HepG2 (cell line): ENCODE measurements at regions not wholly inside any gene's neighbourhood (a gene's known extent, or its start where the extent isn't known, plus 50 kb on each side); places are given as distances from the start of the nearest gene placed in this dataset.

Source experiments
- ATAC-seq: fragments of 200-7000 bp; cut with Tn5 transposase; 3 replicates; pipeline ENCODE4 v1.9.1; 2020; ENCODE audit warnings: mild to moderate bottlenecking, moderate library complexity
- BruUV-seq: library from RNA; stranded (reverse); fragments of 400-500 nt; replicated peaks from 2 replicates; lab custom pipeline; 2021; lab: Mats Ljungman, UMichigan
- CTCF ChIA-PET: fragments of 300-600 bp; formaldehyde crosslinking; extraction: SDS; loops from one replicate; lab custom pipeline; 2021; ENCODE audit warnings: low total read pairs, inconsistent platforms, low intra/inter-chr PET ratio; lab: Yijun Ruan, JAX
- POLR2A ChIA-PET: fragments of 350-600 bp; sonication (Branson Sonifier 250); formaldehyde crosslinking; loops from one replicate; lab custom pipeline; 2020; ENCODE audit warnings: antibody characterized with exemption, inconsistent platforms; lab: Yijun Ruan, JAX
- DNase-seq: peaks from one replicate; pipeline ENCODE4 v3.0.0-alpha.2; 2015; ENCODE audit warnings: low spot score
- FAIRE-seq: peaks from 3 replicates; lab custom pipeline; 2011; peaks lifted over from hg19 to GRCh38; lab: Jason Lieb, UNC
- H2AFZ ChIP-seq: one replicate; pipeline ENCODE4 v1.6.1; 2011; ENCODE audit warnings: low read length, inconsistent platforms
- H3K27ac ChIP-seq: fragments of 300-600 bp; 3 replicates; pipeline ENCODE4 v1.8.0; 2011; ENCODE audit warnings: mixed run types, mild to moderate bottlenecking, mixed read lengths, low read length, inconsistent platforms; ENCODE audit not compliant: insufficient read depth; ENCODE audit errors: extremely low read length
- H3K27me3 ChIP-seq, 2 experiments: fragments of 200-600 bp in 1 of 2; 2 replicates in 1 of 2; 3 replicates in 1 of 2; pipeline versions ENCODE4 v1.6.0 to v1.8.0; 2011; ENCODE audit warnings: low read length in 2 of 2, mild to moderate bottlenecking in 2 of 2, moderate library complexity in 2 of 2, inconsistent platforms in 1 of 2; ENCODE audit not compliant: insufficient read depth in 2 of 2, control insufficient read depth in 1 of 2
- H3K36me3 ChIP-seq, 2 experiments: fragments of 200-600 bp in 1 of 2; replicated peaks in 1 of 2; 2 replicates in 1 of 2; 3 replicates in 1 of 2; pipeline versions ENCODE4 v1.5.1 to v1.8.0; 2011; ENCODE audit warnings: low read length in 2 of 2, inconsistent platforms in 1 of 2; ENCODE audit not compliant: insufficient read depth in 2 of 2, control insufficient read depth in 1 of 2
- H3K4me1 ChIP-seq: 2 replicates; pipeline ENCODE4 v1.5.1; 2012; ENCODE audit warnings: low read length, inconsistent platforms; ENCODE audit not compliant: insufficient read depth
- H3K4me2 ChIP-seq: 2 replicates; pipeline ENCODE4 v1.6.0; 2011; ENCODE audit warnings: low read depth, low read length, inconsistent platforms
- H3K4me3 ChIP-seq, 3 experiments: fragments of 200-600 bp in 1 of 3; sonication (generic), shearing (Covaris generic) in 1 of 3; replicated peaks in 1 of 3; 2 replicates each; pipeline ENCODE4 v1.5.1; 2011 to 2016; ENCODE audit warnings: low read length in 3 of 3, inconsistent platforms in 2 of 3, low read depth in 2 of 3, mild to moderate bottlenecking in 2 of 3, control low read depth in 1 of 3, mixed read lengths in 1 of 3; ENCODE audit not compliant: insufficient read depth in 1 of 3
- H3K79me2 ChIP-seq: one replicate; pipeline ENCODE4 v1.6.1; 2011; ENCODE audit warnings: low read length, inconsistent platforms; ENCODE audit not compliant: insufficient read depth
- H3K9ac ChIP-seq: 2 replicates; pipeline ENCODE4 v1.6.0; 2011; ENCODE audit warnings: mild to moderate bottlenecking, low read depth, low read length, inconsistent platforms; ENCODE audit not compliant: insufficient read depth
- H3K9me3 ChIP-seq: 2 replicates; pipeline ENCODE4 v1.5.1; 2012; ENCODE audit warnings: mild to moderate bottlenecking, low read length
- H4K20me1 ChIP-seq: 2 replicates; pipeline ENCODE4 v1.6.0; 2011; ENCODE audit warnings: inconsistent platforms, mild to moderate bottlenecking, low read length, moderate library complexity; ENCODE audit not compliant: insufficient read depth
- ZBTB37 ChIP-seq: sonication (generic); formaldehyde crosslinking; IDR thresholded peaks from 2 replicates; pipeline ENCODE4 v1.4.0; 2020; ENCODE audit warnings: mild to moderate bottlenecking, missing genetic modification reagents
- ZNF687 ChIP-seq: sonication (generic); formaldehyde crosslinking; IDR thresholded peaks from 2 replicates; pipeline ENCODE4 v1.5.1; 2020; ENCODE audit warnings: mild to moderate bottlenecking, missing genetic modification reagents, moderate library complexity
- WGBS: methylation state at CpG from one replicate; pipeline ENCODE4 v1.1.6; 2017; ENCODE audit warnings: low lambda C conversion rate; 5-methylcytosine and 5-hydroxymethylcytosine counted together
- in situ Hi-C: cut with HindIII; loops from 2 replicates; pipeline ENCODE4 v1.10.0; 2017; ENCODE audit warnings: low pct_unique_long_range_greater_than_20kb; ENCODE audit not compliant: extremely low pct_ligation_motif_present
- intact Hi-C: fragments of 100-400 bp; cut with micrococcal nuclease; formaldehyde crosslinking; loops from one replicate; pipeline ENCODE4 v1.10.0; 2022; ENCODE audit not compliant: unreplicated experiment

GRCh38 chr9:14487547-14488185, 173.7 kb upstream of the NFIB start:
- Histone ChIP-seq H3K27ac (no peak overlapping the region), H3K27me3 (no peaks in the 10 kb centered on the region), H3K9ac (no peak overlapping the region), H3K79me2 (no peaks in the 10 kb centered on the region), H3K4me3 (no peak overlapping the region)
- intact Hi-C loops = no loop called here
- WGBS = 45% methylated on average over 6 of the region's 6 CpGs
- no peak for TF ChIP-seq ZNF687
- TF ChIP-seq ZBTB37 (CRISPR knock-in tag) = no peak
- TF ChIP-seq, all 625 proteins: peak for 0
- H2AFZ ChIP-seq = no peak overlapping the region
- in situ Hi-C loops = no loop called here
- no peaks in the 10 kb centered on the region for H3K36me3 ChIP-seq
- DNase-seq (no peak), FAIRE-seq (no peak), ATAC-seq (no peak)
- H3K4me1 ChIP-seq = no peaks in the 10 kb centered on the region
- no peaks in the 10 kb centered on the region for H4K20me1 ChIP-seq
- ChIA-PET POLR2A (no interaction called here), CTCF (no interaction called here)
- no peaks in the 10 kb centered on the region for H3K9me3 ChIP-seq
- BruUV-seq = no TSS peak
- H3K4me2 ChIP-seq = no peak overlapping the region
